ENCODE measurements at regions not wholly inside any gene's neighbourhood (a gene's known extent, or its start where the extent isn't known, plus 50 kb on each side); places are given as distances from the start of the nearest gene placed in this dataset.

- H3K4me1 ChIP-seq = no peaks in the 10 kb centered on the region
- ATAC-seq (no peak), DNase-seq (no peak)
- no peak overlapping the region for H3K27ac ChIP-seq
- no peaks in the 10 kb centered on the region for H3K9me3 ChIP-seq
- H3K36me3 ChIP-seq = no peaks in the 10 kb centered on the region
- TF ChIP-seq CTCF (IDR thresholded peaks at IDR 0.05) = no peak
- no peak for TF ChIP-seq POLR2A (IDR thresholded peaks at IDR 0.05)
- intact Hi-C loops (cut with DNase I) = no loop called here
- H3K27me3 ChIP-seq = no peaks in the 10 kb centered on the region
- H3K4me3 ChIP-seq = no peak overlapping the region
- WGBS (ENCODE audit: insufficient coverage, low coverage, low lambda C conversion rate, missing lambda C conversion rate) = 60% methylated on average over 6 of the region's 6 CpGs
These were observed 64.0 kb upstream of the SLC14A2 start for GRCh38 chr18:45551142-45551815.

GRCh38 chr18:45553723-45554388 lies 61.4 kb upstream of the SLC14A2 start:
- intact Hi-C loops (cut with DNase I) = no loop called here
- 84% methylated on average over 7 of the region's 7 CpGs for WGBS (ENCODE audit: insufficient coverage, low coverage, low lambda C conversion rate, missing lambda C conversion rate)
- Histone ChIP-seq H3K4me1 (no peaks in the 10 kb centered on the region), H3K4me3 (no peak overlapping the region), H3K9me3 (no peaks in the 10 kb centered on the region), H3K36me3 (no peaks in the 10 kb centered on the region), H3K27me3 (no peaks in the 10 kb centered on the region), H3K27ac (no peak overlapping the region)
- TF ChIP-seq POLR2A (IDR thresholded peaks at IDR 0.05) = no peak
- TF ChIP-seq CTCF (IDR thresholded peaks at IDR 0.05) = no peak
- DNase-seq = no peak
- no peak for ATAC-seq

GRCh38 chr18:45554389-45554737 lies 60.9 kb upstream of the SLC14A2 start:
- TF ChIP-seq POLR2A (IDR thresholded peaks at IDR 0.05) (no peak), CTCF (IDR thresholded peaks at IDR 0.05) (no peak)

GRCh38 chr18:45556222-45556621 lies 59.1 kb upstream of the SLC14A2 start:
- Histone ChIP-seq H3K4me1 (no peaks in the 10 kb centered on the region), H3K27me3 (no peaks in the 10 kb centered on the region), H3K27ac (no peak overlapping the region), H3K36me3 (no peaks in the 10 kb centered on the region), H3K9me3 (no peaks in the 10 kb centered on the region), H3K4me3 (no peak overlapping the region)
- no peak for TF ChIP-seq CTCF (IDR thresholded peaks at IDR 0.05)
- no peak for TF ChIP-seq POLR2A (IDR thresholded peaks at IDR 0.05)
- DNase-seq (no peak), ATAC-seq (no peak)
- intact Hi-C loops (cut with DNase I) = no loop called here
- 92% methylated on average over 2 of the region's 2 CpGs for WGBS (ENCODE audit: insufficient coverage, low coverage, low lambda C conversion rate, missing lambda C conversion rate)

More at GRCh38 chr18:45554389-45554737, 60.9 kb upstream of the SLC14A2 start:
- no peak for DNase-seq
- no peak for ATAC-seq
- Histone ChIP-seq H3K4me3 (no peak overlapping the region), H3K9me3 (no peaks in the 10 kb centered on the region), H3K4me1 (no peaks in the 10 kb centered on the region), H3K27me3 (no peaks in the 10 kb centered on the region), H3K27ac (no peak overlapping the region), H3K36me3 (no peaks in the 10 kb centered on the region)
- intact Hi-C loops (cut with DNase I) = no loop called here
- 50% methylated on average over 6 of the region's 6 CpGs for WGBS (ENCODE audit: insufficient coverage, low coverage, low lambda C conversion rate, missing lambda C conversion rate)

Data from right lobe of liver (tissue), 6 donors.